ENCODE measurements at regions not wholly inside any gene's neighbourhood (a gene's known extent, or its start where the extent isn't known, plus 50 kb on each side); places are given as distances from the start of the nearest gene placed in this dataset.

DNA sequence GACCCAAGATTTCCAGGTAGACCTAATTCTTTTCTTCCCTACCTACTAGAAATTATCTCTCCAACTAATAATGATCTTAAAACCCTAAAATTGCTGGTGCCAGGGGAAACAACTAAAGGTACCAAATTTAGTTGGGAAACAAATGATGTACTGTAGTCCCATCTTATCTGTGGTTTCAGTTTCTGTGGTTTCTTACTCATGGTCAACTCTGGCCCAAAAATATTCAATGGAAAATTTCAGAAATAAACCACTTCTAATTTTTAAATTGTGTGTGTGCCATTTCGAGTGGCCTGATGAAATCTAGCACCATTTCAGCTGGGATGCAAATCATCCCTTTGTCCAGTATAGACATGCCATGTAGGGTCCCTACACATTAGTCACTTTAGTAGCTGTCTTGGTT lies 475.2 kb upstream of the EPHA7 start:
- H4K20me1 ChIP-seq (ENCODE audit: insufficient read depth): no peaks in the 10 kb centered on the region
- TF ChIP-seq ZFX (IDR thresholded peaks at IDR 0.05) (no peak), POLR2A (IDR thresholded peaks at IDR 0.05; ENCODE audit: borderline replicate concordance, extremely low read depth, insufficient read depth, insufficient read length) (no peak), JUND (IDR thresholded peaks at IDR 0.05) (no peak), ELF1 (IDR thresholded peaks at IDR 0.05; ENCODE audit: borderline replicate concordance, low read depth) (no peak), YY1 (IDR thresholded peaks at IDR 0.05; ENCODE audit: extremely low read depth, insufficient replicate concordance, low read depth, low read length) (no peak), EGR1 (IDR thresholded peaks at IDR 0.05; ENCODE audit: low read depth) (no peak), SIN3A (IDR thresholded peaks at IDR 0.05; ENCODE audit: low read depth) (no peak), SP1 (IDR thresholded peaks at IDR 0.05; ENCODE audit: low read depth) (no peak), ZNF274 (IDR thresholded peaks at IDR 0.05; ENCODE audit: low read depth, low read length) (no peak), POLR2AphosphoS5 (IDR thresholded peaks at IDR 0.05; ENCODE audit: low read depth, low read length) (no peak), CTCF (IDR thresholded peaks at IDR 0.05 in 2 of 3, conservative IDR thresholded peaks at IDR 0.05 in 1 of 3; ENCODE audit: borderline replicate concordance in 1 of 3, insufficient read depth in 1 of 3, low read depth in 2 of 3, low read length in 2 of 3) (no peak), FOSL1 (IDR thresholded peaks at IDR 0.05; ENCODE audit: low read depth) (no peak), EZH2 (IDR thresholded peaks at IDR 0.05) (no peak), REST (IDR thresholded peaks at IDR 0.05; ENCODE audit: low read depth) (no peak), RAD21 (IDR thresholded peaks at IDR 0.05; ENCODE audit: low read depth) (no peak), EZH2phosphoT487 (IDR thresholded peaks at IDR 0.05; ENCODE audit: borderline replicate concordance) (no peak), TCF7L2 (IDR thresholded peaks at IDR 0.05; ENCODE audit: borderline replicate concordance, extremely low read depth, insufficient read depth, insufficient read length) (no peak), SRF (IDR thresholded peaks at IDR 0.05; ENCODE audit: low read depth) (no peak)
- TF ChIP-seq, protein P1, sequence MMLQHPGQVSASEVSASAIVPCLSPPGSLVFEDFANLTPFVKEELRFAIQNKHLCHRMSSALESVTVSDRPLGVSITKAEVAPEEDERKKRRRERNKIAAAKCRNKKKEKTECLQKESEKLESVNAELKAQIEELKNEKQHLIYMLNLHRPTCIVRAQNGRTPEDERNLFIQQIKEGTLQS (IDR thresholded peaks at IDR 0.05): no peak
- TF ChIP-seq, protein P2, sequence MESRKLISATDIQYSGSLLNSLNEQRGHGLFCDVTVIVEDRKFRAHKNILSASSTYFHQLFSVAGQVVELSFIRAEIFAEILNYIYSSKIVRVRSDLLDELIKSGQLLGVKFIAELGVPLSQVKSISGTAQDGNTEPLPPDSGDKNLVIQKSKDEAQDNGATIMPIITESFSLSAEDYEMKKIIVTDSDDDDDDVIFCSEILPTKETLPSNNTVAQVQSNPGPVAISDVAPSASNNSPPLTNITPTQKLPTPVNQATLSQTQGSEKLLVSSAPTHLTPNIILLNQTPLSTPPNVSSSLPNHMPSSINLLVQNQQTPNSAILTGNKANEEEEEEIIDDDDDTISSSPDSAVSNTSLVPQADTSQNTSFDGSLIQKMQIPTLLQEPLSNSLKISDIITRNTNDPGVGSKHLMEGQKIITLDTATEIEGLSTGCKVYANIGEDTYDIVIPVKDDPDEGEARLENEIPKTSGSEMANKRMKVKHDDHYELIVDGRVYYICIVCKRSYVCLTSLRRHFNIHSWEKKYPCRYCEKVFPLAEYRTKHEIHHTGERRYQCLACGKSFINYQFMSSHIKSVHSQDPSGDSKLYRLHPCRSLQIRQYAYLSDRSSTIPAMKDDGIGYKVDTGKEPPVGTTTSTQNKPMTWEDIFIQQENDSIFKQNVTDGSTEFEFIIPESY (IDR thresholded peaks at IDR 0.05; ENCODE audit: extremely low read depth, insufficient replicate concordance, low read length): no peak
- ATAC-seq (no peak), DNase-seq (ENCODE audit: low read depth, low spot score) (no peak)
- intact Hi-C loops (cut with micrococcal nuclease): no loop called here
- no TSS peak for BruUV-seq (replicated peaks)
- no peaks in the 10 kb centered on the region for H3K36me3 ChIP-seq (ENCODE audit: control insufficient read depth in 1 of 2, insufficient read depth in 2 of 2, low read length in 2 of 2)
- no peaks in the 10 kb centered on the region for H3K4me1 ChIP-seq (ENCODE audit: control insufficient read depth in 1 of 2, insufficient read depth in 2 of 2, low read length in 2 of 2)
- peaks cover 4% of the 10 kb centered on the region in 2 experiments; a peak in 2 of 4 replicates for H3K9me3 ChIP-seq (ENCODE audit: control insufficient read depth in 1 of 2, insufficient read depth in 1 of 2, low read depth in 1 of 2, low read length in 2 of 2)
- ChIA-PET CTCF (no interaction called here), POLR2A (no interaction called here), RAD21 (ENCODE audit: low non-redundant PET in 1 of 2, low total read pairs in 2 of 2, uncharacterized antibody in 2 of 2, unreplicated experiment in 2 of 2) (no interaction called here)
- no peak overlapping the region for H3K4me3 ChIP-seq (replicated peaks in 1 of 2; ENCODE audit: low read depth in 1 of 2, low read length in 2 of 2)
- no peak overlapping the region for H3K9ac ChIP-seq (ENCODE audit: low read length)
- H3K4me2 ChIP-seq (ENCODE audit: low read length): no peak overlapping the region
- no peaks in the 10 kb centered on the region for H3K27me3 ChIP-seq (ENCODE audit: insufficient read depth, low read length)
- H3K27ac ChIP-seq (ENCODE audit: low read depth, low read length): no peak overlapping the region
- no peak overlapping the region for H2AFZ ChIP-seq (ENCODE audit: low read depth, low read length, poor library complexity, severe bottlenecking)
- no peaks in the 10 kb centered on the region for H3K9me2 ChIP-seq (ENCODE audit: insufficient read depth)
- H3K79me2 ChIP-seq (ENCODE audit: insufficient read depth, low read length): no peaks in the 10 kb centered on the region

All from HCT116 (cell line).